Vagina (tissue), 2 donors: ENCODE measurements at regions not wholly inside any gene's neighbourhood (a gene's known extent, or its start where the extent isn't known, plus 50 kb on each side); places are given as distances from the start of the nearest gene placed in this dataset.

ENCODE experiments used
- CTCF ChIP-seq, 3 experiments: fragments of 450-650 bp in 2 of 3; fragments of 200-600 bp in 1 of 3; sonication (generic) in 1 of 3; IDR thresholded peaks; one replicate each; pipeline ENCODE4 v1.5.1; 2017 to 2019; ENCODE audit warnings: antibody characterized with exemption in 3 of 3, mild to moderate bottlenecking in 2 of 3, moderate library complexity in 2 of 3
- POLR2A ChIP-seq, 2 donors: fragments of 450-650 bp; IDR thresholded peaks; one replicate each; pipeline ENCODE4 v1.6.1; 2017; ENCODE audit warnings: antibody characterized with exemption in 2 of 2, mild to moderate bottlenecking in 2 of 2, moderate library complexity in 2 of 2

GRCh38 chr10:754914-755313 is 65.4 kb upstream of the DIP2C start:
- no peak for TF ChIP-seq CTCF (IDR thresholded peaks at IDR 0.05)
- TF ChIP-seq POLR2A (IDR thresholded peaks at IDR 0.05): no peak
